ENCODE measurements at regions not wholly inside any gene's neighbourhood (a gene's known extent, or its start where the extent isn't known, plus 50 kb on each side); places are given as distances from the start of the nearest gene placed in this dataset.

- ATAC-seq (ENCODE audit: low read depth) = no peak
- POLR2A ChIA-PET = no interaction called here
These were observed 109.5 kb upstream of the GRIK3 start for GRCh38 chr1:37143800-37144199.

DNA sequence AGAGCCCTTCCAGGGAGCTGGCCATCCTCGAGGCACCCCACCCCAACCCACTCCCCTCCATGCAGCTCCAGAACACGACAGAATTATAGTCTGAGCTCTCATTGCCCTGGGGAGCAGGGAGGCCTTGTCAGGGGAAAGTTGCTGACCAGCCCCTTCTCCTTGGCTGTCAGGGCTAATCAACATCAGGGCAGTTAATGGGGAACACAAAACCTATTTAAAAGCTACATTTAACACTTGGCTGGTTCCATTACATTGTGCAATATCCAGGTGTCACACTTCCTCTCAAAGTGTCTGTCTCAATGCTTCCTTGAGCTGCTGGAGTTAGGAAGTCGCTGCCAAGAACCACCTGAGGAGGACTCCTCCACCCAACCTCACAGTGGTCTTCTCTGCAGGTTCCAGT lies 111.8 kb upstream of the GRIK3 start:
- no peaks in the 10 kb centered on the region for H3K36me3 Mint-ChIP-seq (ENCODE audit: low read depth)
- DNase-seq (no peak), ATAC-seq (ENCODE audit: low read depth) (no peak)
- intact Hi-C loops (cut with micrococcal nuclease) = no loop called here
- no peaks in the 10 kb centered on the region for H3K9me3 Mint-ChIP-seq
- H3K4me3 Mint-ChIP-seq = no peak overlapping the region
- no peak for TF ChIP-seq CTCF (IDR thresholded peaks at IDR 0.05)
- H3K4me1 Mint-ChIP-seq = no peaks in the 10 kb centered on the region
- H3K27me3 Mint-ChIP-seq = peaks cover 24% of the 10 kb centered on the region
- ChIA-PET POLR2A (no interaction called here), CTCF (no interaction called here)
- H3K27ac Mint-ChIP-seq = no peak overlapping the region

More at GRCh38 chr1:37143800-37144199, 109.5 kb upstream of the GRIK3 start:
- DNase-seq = no peak
- no peak for TF ChIP-seq CTCF (IDR thresholded peaks at IDR 0.05)
- Mint-ChIP-seq H3K27me3 (peaks cover 25% of the 10 kb centered on the region), H3K27ac (no peak overlapping the region), H3K36me3 (ENCODE audit: low read depth) (no peaks in the 10 kb centered on the region), H3K4me1 (no peaks in the 10 kb centered on the region), H3K4me3 (no peak overlapping the region), H3K9me3 (no peaks in the 10 kb centered on the region)
- intact Hi-C loops (cut with micrococcal nuclease) = no loop called here
- CTCF ChIA-PET = no interaction called here

DNA sequence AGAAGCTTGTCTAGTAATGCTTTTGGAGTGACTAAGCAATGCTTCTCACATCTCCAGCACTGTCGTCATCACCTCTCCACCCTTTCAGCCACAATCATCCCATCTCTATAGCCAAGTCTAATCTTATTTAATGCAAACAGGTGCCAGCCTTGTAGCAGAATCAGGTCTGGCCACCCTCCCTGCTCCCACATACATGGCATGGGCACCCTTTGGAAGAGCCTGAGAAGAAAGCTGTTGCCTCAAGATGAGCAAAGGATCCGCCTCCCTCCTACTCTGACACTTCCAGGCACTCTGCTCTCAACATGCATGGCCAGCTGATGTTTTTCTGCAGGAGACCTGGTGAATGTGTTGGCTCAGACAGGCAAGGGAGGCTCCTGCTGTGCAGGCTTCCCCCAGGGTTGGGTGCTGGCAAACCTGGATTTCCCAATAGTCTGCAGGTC lies 113.1 kb upstream of the GRIK3 start:
- Mint-ChIP-seq H3K27me3 (peaks cover 20% of the 10 kb centered on the region), H3K4me3 (no peak overlapping the region), H3K9me3 (no peaks in the 10 kb centered on the region), H3K36me3 (ENCODE audit: low read depth) (no peaks in the 10 kb centered on the region), H3K4me1 (no peaks in the 10 kb centered on the region), H3K27ac (no peak overlapping the region)
- ATAC-seq (ENCODE audit: low read depth) (no peak), DNase-seq (no peak)
- intact Hi-C loops (cut with micrococcal nuclease) = no loop called here
- CTCF ChIA-PET = no interaction called here
- no peak for TF ChIP-seq CTCF (IDR thresholded peaks at IDR 0.05)
- POLR2A ChIA-PET = no interaction called here

DNA sequence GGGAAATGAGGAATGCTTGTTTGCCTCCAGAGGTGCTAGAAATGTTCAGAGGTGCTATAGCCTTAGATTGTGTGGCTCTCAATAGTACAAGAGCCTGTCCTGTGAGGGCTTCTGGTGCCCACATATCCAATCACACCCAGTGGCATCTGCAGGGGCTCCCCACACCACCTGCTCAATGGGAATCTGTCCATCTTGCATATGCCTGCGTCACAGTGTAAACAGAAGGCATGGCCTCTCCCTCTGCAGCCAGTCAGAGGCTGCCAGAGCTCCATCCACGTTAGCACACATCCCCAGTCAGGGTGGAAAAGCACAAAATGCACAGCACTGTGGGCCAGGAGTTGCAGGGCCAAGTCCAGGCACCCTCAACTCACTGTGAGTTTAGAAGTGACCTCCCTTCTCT lies 113.6 kb upstream of the GRIK3 start:
- Mint-ChIP-seq H3K27ac (no peak overlapping the region), H3K27me3 (peaks cover 20% of the 10 kb centered on the region), H3K4me3 (no peak overlapping the region), H3K9me3 (no peaks in the 10 kb centered on the region), H3K36me3 (ENCODE audit: low read depth) (no peaks in the 10 kb centered on the region), H3K4me1 (no peaks in the 10 kb centered on the region)
- CTCF ChIA-PET = no interaction called here
- intact Hi-C loops (cut with micrococcal nuclease) = no loop called here
- POLR2A ChIA-PET = no interaction called here
- no peak for TF ChIP-seq CTCF (IDR thresholded peaks at IDR 0.05)
- ATAC-seq (ENCODE audit: low read depth) (no peak), DNase-seq (no peak)

GRCh38 chr1:37148663-37149062 lies 114.3 kb upstream of the GRIK3 start:
- TF ChIP-seq CTCF (IDR thresholded peaks at IDR 0.05) = no peak
- ChIA-PET POLR2A (no interaction called here), CTCF (no interaction called here)
- ATAC-seq (ENCODE audit: low read depth) (no peak), DNase-seq (no peak)
- Mint-ChIP-seq H3K4me1 (no peaks in the 10 kb centered on the region), H3K9me3 (no peaks in the 10 kb centered on the region), H3K27ac (no peak overlapping the region), H3K36me3 (ENCODE audit: low read depth) (no peaks in the 10 kb centered on the region), H3K4me3 (no peak overlapping the region), H3K27me3 (peaks cover 14% of the 10 kb centered on the region)
- intact Hi-C loops (cut with micrococcal nuclease) = no loop called here

Data from activated B cell treated with CpG ODN at 0.5 μM for 24 hours (primary cell).